ENCODE measurements at regions not wholly inside any gene's neighbourhood (a gene's known extent, or its start where the extent isn't known, plus 50 kb on each side); places are given as distances from the start of the nearest gene placed in this dataset.

DNA sequence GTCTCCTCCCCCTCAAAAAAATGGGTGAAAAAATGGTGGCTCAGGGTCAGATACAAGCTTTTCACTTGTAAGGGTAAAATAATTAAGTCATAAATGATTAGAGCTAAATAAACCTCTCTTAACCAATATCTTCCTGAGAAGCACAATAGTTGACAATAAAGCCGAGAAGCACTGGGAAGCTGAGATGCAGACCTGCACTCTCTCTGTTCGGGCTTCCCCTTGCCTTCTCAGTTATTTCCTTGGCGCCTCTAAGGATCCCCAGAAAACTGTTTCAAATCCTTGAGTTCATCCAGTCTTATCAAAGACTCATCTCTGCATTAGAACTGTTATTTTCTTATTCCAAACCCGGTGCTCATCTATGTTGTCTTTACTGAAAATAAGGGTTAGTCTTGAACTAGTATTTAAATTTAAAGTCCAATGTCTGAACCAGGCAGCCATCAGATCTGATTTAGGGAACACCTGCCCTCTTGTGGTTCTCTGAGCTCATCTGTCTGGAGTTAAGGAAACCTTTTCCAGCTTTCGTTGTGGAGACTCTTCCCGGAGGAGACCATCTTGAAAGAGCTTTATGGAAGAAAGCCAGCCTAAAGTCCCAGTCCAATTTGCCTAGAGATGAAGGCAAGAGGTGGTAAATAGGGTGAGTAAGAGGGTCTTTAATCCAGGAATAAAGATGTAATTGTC lies 256.4 kb upstream of the MCTP2 start:
- H3K27me3 Mint-ChIP-seq (ENCODE audit: low read depth, poor library complexity) = peaks cover 4% of the 10 kb centered on the region
- H3K4me1 Mint-ChIP-seq = peaks cover 26% of the 10 kb centered on the region
- no peaks in the 10 kb centered on the region for H3K36me3 Mint-ChIP-seq (ENCODE audit: low read depth)
- H3K9me3 Mint-ChIP-seq = peaks cover 9% of the 10 kb centered on the region
- no peak overlapping the region for H3K27ac Mint-ChIP-seq
- TF ChIP-seq, protein P1, sequence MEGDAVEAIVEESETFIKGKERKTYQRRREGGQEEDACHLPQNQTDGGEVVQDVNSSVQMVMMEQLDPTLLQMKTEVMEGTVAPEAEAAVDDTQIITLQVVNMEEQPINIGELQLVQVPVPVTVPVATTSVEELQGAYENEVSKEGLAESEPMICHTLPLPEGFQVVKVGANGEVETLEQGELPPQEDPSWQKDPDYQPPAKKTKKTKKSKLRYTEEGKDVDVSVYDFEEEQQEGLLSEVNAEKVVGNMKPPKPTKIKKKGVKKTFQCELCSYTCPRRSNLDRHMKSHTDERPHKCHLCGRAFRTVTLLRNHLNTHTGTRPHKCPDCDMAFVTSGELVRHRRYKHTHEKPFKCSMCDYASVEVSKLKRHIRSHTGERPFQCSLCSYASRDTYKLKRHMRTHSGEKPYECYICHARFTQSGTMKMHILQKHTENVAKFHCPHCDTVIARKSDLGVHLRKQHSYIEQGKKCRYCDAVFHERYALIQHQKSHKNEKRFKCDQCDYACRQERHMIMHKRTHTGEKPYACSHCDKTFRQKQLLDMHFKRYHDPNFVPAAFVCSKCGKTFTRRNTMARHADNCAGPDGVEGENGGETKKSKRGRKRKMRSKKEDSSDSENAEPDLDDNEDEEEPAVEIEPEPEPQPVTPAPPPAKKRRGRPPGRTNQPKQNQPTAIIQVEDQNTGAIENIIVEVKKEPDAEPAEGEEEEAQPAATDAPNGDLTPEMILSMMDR (IDR thresholded peaks at IDR 0.05) = peak; percentile 48
- peak; percentile 10 for DNase-seq
- H3K4me3 Mint-ChIP-seq = no peak overlapping the region

DNA sequence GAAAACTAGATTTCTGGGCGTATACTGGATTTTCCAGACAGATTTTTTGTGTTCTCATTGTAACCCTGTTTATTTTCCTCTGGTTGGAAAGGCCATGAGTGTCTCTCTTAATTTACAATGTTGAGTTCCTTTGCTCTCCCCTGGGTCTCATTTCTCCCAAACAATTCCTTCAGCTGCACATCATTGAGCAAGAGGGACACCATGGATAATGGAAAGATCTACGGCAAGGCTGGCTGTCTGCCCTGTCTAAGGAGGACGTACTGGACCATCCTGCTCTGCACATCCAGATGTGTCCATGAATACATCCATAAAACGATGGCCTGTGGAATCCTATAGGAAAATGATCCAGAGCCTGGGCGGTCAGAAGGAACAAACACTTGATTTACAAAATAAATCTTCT lies 258.1 kb upstream of the MCTP2 start:
- TF ChIP-seq, protein P1 (IDR thresholded peaks at IDR 0.05) = no peak
- H3K4me3 Mint-ChIP-seq = peak overlapping the region; percentile 37
- H3K27me3 Mint-ChIP-seq (ENCODE audit: low read depth, poor library complexity) = no peaks in the 10 kb centered on the region
- peaks cover 26% of the 10 kb centered on the region for H3K4me1 Mint-ChIP-seq
- no peak for DNase-seq
- H3K9me3 Mint-ChIP-seq = peaks cover 5% of the 10 kb centered on the region
- H3K36me3 Mint-ChIP-seq (ENCODE audit: low read depth) = no peaks in the 10 kb centered on the region
- peak overlapping the region; percentile 20 for H3K27ac Mint-ChIP-seq

DNA sequence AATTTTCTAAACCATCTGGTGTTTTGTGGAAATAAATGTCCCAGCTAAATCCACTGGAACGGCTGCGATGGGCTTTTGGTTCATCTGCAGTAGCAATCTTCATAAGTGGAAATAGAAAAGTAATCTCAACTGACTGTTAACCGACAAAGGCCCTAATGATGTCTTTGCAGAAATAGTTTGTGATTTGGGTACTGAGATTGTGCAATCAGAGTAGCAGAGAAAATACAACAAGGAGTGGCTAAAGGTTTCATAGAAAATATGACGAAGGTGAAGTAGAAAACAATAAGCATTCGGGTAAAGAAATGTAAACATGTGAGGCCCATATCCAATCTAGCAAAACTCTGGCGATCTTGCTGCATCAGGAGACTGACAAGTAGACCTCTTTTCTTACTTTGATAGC lies 262.6 kb upstream of the MCTP2 start:
- no peak overlapping the region for H3K27ac Mint-ChIP-seq
- no peaks in the 10 kb centered on the region for H3K27me3 Mint-ChIP-seq (ENCODE audit: low read depth, poor library complexity)
- H3K4me3 Mint-ChIP-seq = no peak overlapping the region
- no peaks in the 10 kb centered on the region for H3K9me3 Mint-ChIP-seq
- TF ChIP-seq, protein P1 (IDR thresholded peaks at IDR 0.05) = no peak
- peaks cover 38% of the 10 kb centered on the region for H3K4me1 Mint-ChIP-seq
- no peaks in the 10 kb centered on the region for H3K36me3 Mint-ChIP-seq (ENCODE audit: low read depth)
- DNase-seq = no peak

DNA sequence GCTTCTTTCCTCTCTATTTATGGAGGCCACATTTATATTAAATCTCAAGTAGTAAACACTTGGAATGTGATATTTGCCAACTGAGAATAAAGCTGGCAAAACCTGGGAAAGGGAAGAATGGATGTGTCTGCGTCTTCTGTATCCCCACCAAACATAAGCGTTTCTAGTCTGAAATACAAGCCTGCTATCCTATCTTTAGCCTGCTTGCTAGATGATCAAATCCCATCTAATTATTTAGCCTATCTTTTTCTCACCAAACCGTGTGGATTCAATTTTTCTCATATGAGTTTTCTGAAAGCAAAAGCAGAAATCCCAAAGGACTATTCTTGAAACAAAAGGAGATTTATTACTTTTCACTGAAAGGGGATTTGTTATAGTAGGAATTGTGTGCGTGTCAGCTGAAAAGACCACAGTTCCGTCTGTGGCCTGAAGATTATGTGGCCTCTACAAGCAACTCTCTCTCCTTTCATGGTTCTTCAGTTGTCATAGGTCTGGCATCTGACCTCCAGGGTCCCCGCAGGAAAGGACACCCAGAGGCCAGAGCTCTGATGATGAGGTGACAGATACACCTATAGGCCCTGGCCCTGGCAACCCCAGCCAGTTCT lies 266.0 kb upstream of the MCTP2 start:
- no peak overlapping the region for H3K4me3 Mint-ChIP-seq
- TF ChIP-seq, protein P1 (IDR thresholded peaks at IDR 0.05) = no peak
- no peaks in the 10 kb centered on the region for H3K9me3 Mint-ChIP-seq
- H3K4me1 Mint-ChIP-seq = peaks cover 26% of the 10 kb centered on the region
- no peaks in the 10 kb centered on the region for H3K36me3 Mint-ChIP-seq (ENCODE audit: low read depth)
- no peak overlapping the region for H3K27ac Mint-ChIP-seq
- H3K27me3 Mint-ChIP-seq (ENCODE audit: low read depth, poor library complexity) = no peaks in the 10 kb centered on the region
- DNase-seq = no peak

DNA sequence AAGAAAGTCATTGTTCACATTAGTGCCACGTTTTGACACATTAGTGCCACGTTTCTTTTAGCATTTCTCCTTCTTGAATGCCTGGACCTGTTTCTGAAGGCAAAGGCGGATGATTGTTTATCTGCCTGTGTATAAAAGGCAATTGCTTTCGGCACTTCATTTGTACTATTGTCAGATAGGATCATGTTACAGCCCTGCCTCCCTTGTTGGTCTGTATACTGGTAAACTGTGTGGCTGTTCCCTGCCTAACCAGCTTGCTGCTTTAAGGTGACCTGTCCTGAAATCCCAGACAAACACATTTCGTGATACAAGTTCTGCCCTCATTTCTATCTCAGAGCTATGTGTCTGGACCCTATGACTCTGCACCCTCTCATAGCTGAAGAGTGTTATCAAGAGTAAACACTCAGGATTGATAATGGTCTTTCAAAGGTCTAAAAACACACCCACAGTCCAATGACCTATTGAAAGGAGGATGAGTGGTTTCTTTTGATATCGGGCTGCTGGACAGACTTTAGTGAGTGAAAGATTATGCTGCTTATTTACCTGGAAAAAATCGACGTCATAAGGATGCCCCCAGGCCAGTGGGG lies 276.3 kb upstream of the MCTP2 start:
- no peaks in the 10 kb centered on the region for H3K9me3 Mint-ChIP-seq
- DNase-seq = no peak
- peaks cover 9% of the 10 kb centered on the region for H3K4me1 Mint-ChIP-seq
- peaks cover 6% of the 10 kb centered on the region for H3K27me3 Mint-ChIP-seq (ENCODE audit: low read depth, poor library complexity)
- no peak overlapping the region for H3K4me3 Mint-ChIP-seq
- TF ChIP-seq, protein P1 (IDR thresholded peaks at IDR 0.05) = no peak
- no peaks in the 10 kb centered on the region for H3K36me3 Mint-ChIP-seq (ENCODE audit: low read depth)
- no peak overlapping the region for H3K27ac Mint-ChIP-seq

All from nephron progenitor cell (in vitro differentiated cells).